Breast epithelium (tissue), 3 donors: ENCODE measurements at regions not wholly inside any gene's neighbourhood (a gene's known extent, or its start where the extent isn't known, plus 50 kb on each side); places are given as distances from the start of the nearest gene placed in this dataset.

ENCODE experiments used
- CTCF ChIP-seq, 3 donors: fragments of 450-650 bp; IDR thresholded peaks; one replicate each; pipeline ENCODE4 v1.5.1; 2016 to 2017; ENCODE audit warnings: antibody characterized with exemption in 3 of 3, mild to moderate bottlenecking in 3 of 3, moderate library complexity in 3 of 3
- POLR2A ChIP-seq: fragments of 450-650 bp; IDR thresholded peaks from one replicate; pipeline ENCODE4 v1.6.1; 2016; ENCODE audit warnings: antibody characterized with exemption, mild to moderate bottlenecking, moderate library complexity
- POLR2AphosphoS5 ChIP-seq, 3 donors: sonication (generic); formaldehyde crosslinking; IDR thresholded peaks; one replicate each; pipeline ENCODE4 v1.6.1; 2017; ENCODE audit warnings: antibody characterized with exemption in 3 of 3

- TF ChIP-seq POLR2AphosphoS5 (IDR thresholded peaks at IDR 0.05) (no peak), CTCF (IDR thresholded peaks at IDR 0.05) (no peak), POLR2A (no peak)
These were observed 336.0 kb upstream of the ZFHX3 start for GRCh38 chr16:73383988-73384365.
